GM18907 (cell line): ENCODE measurements at regions not wholly inside any gene's neighbourhood (a gene's known extent, or its start where the extent isn't known, plus 50 kb on each side); places are given as distances from the start of the nearest gene placed in this dataset.
"Not testable (repeated sequence)": the region's sequence is repeated elsewhere in the genome, so short reads cannot be mapped to it uniquely, and the experiment has no call there.

Experiments
- ATAC-seq: cut with Tn5 transposase; IDR thresholded peaks from one replicate; pipeline ENCODE4 v1.9.1; 2021; ENCODE audit warnings: mild to moderate bottlenecking, moderate library complexity; ENCODE audit not compliant: unreplicated experiment

DNA sequence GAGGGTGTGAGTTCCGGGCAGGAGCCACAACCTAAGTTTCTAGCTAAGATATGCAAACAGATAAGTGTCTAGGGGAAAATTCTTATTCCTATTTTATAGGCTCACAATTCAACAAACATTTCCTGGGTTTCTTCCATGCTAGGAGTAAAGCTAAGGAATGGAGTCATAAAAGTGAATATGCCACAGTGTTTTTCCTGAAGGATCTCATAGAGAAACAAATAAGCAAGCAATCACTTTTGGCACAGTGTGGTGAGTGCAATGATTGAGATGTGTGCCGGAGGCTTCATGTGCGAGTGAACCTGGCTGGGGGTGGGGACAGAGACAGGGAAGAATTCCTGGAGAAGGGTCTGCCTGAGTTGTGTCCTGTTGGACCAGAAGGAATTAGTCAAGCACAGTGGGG, 147.4 kb downstream of the TENT5C start:
- ATAC-seq = no peak

DNA sequence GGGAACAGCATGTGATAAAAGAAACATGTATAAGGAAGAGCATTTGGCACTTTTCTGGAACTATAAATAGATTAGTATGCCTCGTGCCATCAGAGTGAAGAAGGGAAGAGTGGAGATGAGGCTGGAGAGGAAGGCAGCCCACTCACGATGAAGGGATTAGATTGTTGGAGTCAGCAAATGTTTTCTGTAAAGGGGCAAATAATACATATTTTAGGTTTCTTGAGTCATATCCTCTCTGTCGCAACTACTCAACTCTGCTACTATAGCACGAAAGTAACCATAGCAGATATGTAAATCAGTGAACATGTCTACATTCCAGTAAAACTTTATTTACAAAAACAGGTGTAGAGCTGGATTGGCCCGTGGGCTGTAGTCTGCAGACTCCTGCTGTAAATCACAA, 147.8 kb downstream of the TENT5C start:
- no peak for ATAC-seq

DNA sequence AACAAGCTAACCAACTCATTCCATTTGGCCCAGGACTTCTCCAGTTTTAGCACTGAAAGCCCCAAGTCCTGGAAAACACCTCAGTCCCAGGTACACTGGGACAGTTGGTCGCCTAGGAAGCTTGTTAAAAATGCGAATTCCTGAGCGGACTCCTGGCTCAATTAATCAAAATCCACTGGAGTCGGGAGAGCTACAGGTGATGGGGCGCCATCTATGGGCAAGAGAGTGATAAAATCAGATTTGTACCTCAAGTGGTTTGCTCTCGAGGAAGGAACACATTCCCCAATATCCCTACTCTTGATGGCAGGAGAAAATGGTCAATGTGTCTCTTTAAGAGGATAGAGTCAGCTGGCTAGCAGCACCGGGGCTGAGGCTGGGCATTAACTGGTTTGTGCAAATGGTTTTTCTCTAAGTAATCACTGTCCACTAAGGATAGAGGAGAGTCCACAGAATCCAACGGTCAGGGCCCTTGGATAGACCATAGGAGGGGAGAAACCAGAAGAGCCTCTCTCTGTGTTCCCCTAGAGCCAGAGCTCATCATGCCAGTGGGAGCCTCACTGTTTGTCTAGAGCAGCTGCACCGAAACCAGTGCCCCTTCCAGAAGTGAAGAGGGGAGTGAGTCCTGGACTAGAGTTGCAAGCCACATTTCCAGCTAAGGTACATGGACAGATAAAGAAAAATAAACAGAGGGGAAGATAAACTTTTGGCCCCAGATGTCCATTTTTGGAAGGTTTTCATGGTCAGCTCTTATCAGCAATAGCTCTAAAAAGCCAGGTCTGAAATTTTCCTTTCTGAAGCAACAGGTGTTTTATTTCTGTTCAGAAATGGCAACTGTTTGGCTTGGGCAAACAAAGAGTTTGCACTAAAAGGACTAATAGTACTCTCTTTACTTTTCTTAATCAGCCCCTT, 148.5 kb downstream of the TENT5C start:
- no peak for ATAC-seq

DNA sequence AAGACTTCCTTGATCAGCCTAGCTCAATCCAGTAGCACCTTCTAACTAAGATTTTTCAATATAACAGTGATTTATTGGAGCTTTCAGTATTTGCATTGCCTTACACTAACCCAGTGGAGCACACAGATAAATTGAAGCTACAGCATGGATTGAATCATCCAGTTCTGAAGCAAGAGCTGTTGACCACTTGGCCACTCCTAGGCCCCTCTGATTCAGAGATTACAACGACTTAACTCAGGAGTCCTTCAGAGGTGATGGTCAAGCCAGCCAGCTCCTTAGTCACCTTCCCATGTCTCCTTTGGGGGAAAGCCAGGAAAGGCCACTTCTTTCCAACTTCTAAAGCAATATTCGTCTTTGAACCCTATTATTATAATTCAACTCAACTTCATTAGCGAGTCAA, 151.8 kb downstream of the TENT5C start:
- no peak for ATAC-seq

DNA sequence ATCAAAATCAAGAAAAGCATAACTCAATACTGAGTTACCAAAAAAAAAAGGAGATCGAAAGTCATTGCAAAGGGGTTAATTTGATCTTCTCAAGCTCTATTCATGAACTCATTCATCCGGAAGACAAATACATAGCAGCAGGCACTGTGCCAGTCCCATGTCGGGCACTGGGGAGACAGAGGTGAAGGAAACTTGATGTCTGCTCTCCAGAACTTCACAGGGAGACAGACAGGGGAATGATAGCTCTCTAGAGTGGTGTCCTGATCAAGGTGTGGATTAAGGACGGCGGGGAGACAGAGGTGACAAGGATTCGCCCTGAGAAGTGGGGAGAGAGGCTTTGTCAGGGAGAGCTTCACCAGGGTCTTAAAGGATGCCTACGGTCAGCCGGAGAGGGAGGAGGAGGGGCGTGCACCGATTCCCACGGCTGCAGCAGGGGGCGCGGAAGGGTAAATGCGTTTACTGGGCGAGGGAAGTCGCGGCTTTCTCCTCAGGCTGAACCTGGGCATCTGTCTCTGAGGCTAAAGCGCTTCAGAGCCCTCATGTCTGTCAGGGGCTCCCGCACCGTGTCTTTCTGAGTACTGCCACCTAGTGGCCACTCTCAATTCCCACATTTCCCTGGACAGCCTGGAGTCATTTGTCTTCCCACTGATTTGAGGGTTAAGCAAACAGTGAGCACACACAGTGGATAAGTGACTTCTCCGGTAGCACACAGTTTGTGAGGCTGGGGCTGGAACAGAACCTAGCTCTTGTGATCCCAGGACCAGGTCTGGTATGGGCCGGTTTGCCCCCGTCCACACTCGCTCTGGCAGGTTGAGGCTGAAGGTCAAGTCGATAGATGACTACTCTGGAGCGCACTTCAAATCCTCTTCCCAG, 152.8 kb downstream of the TENT5C start:
- ATAC-seq = peak; percentile 86

DNA sequence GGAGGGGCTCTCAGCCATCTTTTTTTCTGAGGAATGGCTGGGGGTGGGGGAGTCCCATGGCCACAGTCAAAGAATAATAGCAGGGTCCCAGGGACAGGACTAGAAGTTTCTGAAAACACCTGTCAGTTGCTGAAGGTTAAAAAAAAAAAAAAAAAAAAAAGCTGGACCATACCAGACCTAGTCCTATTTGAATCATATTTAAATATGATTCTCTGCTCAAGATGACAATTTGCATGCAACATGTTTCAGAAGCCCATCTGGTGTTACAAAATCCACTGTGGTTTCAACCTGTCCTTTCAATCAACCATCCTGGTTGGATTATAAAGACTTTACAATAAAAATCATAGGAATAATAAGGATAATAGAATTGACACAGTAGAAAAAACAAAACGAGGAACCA, 153.7 kb downstream of the TENT5C start:
- no peak for ATAC-seq

DNA sequence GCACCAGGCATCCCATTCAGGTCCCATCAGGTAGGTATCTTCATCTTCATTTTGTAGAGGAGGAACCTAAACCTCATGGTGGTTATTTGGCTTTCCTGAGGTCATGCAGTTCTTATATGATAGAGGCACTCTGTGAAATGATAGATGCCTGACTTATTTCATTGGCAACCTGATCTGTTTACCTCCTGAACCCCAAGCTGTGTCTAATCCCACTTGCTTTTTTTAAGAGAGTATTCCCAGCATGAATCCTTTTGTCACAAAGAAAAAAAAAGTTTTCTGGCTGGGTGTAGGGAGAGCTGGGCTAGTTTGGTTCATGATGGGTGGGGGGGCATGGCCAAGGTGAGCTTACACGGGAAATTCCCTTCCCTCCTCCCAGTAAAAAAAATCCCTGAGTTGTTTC, 154.2 kb downstream of the TENT5C start:
- ATAC-seq = no peak

DNA sequence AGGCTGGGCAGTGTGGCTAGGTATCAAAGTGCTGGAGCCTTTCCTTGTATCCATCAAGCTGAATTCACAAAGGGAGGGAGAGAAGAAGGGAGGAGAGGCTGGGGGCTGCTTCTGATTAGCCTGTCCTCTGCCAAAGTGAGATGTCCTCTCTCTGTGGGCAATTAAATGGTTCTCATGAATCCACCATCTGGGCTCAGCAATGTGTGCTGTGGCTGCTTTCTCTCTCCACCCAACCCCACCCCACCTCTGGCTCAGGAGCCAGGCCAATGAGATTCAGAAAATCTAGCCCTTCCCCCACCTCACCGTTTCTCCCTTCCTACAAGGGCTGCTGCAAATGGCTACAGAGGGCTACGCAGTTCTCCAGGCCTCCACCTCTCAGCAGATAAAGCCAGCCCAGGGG, 154.6 kb downstream of the TENT5C start:
- no peak for ATAC-seq

DNA sequence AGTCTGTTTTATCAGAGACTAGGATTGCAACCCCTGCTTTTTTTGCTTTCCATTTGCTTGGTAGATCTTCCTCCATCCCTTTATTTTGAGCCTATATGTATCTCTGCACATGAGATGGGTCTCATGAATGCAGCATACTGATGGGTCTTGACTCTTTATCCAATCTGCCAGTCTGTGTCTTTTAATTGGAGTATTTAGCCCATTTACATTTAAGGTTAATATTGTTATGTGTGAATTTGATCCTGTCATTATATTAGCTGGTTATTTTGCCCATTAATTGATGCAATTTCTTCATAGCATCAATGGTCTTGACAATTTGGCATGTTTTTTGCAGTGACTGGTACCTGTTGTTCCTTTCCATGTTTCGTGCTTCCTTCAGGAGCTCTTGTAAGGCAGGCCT, 161.7 kb downstream of the GDAP2 start:
- not testable (repeated sequence) for ATAC-seq

DNA sequence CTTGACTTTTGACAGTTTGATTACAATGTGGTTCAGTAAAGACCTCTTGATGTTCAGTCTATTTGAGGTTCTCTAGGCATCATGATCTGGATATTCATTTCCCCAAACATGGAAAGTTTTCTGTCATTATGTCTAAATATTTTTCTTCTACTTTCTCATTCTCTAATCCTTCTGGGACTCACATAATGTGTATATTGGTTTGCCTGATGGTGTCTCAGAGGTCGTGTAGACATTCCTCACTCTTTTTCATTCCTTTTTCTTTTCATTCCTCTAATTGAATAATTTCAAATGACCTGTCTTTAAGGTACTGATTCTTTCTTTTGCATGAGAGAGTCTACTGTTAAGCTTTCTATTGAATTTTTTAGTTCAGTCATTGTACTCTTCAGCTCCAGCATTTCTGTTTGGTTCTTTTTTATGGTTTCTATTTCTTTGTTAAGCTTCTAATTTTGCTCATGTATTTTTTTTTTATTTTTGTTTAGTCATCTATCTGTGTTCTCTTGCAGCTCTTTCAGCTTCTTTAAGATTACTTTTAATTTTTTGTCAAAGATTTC, 158.4 kb downstream of the GDAP2 start:
- no peak for ATAC-seq

DNA sequence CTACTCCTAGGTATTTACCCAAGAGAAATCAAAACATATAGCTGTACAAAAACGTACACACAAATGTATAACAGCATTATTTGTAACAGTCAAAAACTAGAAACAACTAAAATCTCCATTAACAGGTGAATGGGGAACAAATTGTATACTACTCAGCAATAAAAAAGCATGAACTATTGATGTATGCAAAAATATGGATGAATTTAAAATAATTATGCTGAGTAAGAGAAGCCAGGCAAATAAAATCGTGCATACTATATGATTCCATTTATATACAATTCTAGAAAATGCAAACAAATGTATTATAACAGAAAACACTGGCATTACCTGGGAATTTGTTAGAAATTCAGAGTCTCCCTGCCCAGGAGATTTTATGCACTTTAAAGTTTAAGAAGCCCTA, 150.1 kb downstream of the GDAP2 start:
- ATAC-seq = no peak

DNA sequence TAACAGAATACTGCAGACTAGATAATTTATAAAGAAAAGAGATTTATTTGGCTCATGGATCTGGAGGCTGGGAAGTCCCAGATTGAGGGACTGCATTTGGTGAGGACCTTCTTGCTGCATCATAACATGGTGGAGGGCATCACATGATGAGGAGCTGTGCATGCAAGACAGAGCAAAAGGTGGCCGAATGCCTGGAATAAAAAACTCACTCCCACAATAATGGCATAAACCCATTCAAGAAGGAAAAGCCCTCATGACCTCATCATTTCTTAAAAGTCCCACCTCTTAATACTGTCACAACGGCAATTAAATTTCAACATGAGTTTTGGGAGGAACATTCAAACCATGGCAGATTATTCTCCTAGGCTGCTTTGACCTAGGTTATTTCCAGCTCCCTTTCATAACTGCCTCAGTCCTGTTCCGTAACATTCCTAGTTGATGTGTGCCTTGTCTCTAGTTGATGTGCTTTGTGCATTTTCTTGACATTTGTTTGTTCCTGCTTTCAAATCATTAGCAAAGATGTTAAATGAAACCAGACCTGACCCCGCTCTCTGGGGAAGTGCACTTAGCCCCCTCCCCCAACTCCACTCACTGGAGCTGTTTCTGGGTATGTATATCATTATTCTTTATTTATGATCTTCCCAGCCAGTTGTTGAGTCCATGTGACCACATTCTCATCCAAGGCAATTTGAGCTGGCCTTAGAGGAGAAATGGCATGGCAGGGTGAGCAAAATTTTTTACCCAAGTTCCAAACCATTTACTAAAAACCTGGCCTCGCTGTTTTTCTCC, 148.5 kb downstream of the GDAP2 start:
- no peak for ATAC-seq

DNA sequence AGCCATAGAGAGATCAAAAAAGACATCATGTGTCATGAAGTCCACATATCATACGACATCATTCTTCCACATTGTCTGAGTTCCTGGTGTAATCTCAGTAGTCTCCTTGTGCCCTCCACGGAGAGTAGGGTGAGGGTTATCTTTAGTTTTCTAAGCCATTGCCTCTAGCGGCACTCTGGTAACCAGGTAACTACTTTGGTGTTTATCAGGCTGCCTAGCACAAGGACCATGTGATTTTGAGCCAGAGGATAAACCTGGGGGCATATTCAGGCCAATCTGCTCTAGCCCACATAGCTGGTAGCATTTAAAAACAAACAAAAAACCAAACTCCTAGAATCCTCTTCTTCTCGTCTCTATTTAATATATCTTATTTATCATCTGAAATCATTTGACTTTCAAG, 147.4 kb downstream of the GDAP2 start:
- no peak for ATAC-seq

DNA sequence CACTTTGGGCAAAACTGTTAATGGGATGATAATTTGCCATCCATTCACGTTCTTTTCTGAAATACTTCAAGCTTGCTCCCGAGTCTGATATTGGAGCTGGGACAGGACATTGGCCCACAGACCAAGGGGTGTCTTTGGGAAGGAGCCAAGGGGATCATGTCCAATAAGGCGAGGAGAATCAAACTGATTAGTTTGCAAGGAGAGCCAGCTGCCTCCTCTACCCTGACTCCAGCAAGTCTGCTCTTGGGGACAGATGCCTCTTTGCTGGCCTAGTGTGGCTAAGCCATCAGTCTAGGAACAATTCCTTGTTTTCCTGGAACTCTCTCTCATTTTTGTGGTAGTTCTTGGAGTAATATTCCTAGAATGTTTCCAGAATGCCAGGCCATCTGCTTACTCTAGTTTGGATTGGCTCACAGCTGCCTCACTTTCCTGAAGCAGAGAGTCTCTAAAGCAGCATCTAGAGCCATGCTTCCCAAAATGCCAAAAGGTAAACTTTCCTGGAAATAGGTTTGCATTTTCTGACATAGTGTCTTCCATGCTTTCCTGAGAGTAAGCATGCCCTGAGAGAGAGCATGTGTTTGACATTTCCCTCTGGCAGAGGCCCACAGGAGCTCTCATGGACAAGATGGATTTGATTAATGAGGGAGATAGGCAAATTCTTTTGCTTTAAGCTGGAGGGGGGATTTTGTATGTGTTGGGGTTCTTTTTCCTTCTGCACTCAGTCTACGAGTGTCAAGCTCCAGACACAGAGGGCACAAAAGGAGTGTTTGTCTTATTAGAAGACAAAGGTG, 145.6 kb downstream of the GDAP2 start:
- ATAC-seq = no peak

DNA sequence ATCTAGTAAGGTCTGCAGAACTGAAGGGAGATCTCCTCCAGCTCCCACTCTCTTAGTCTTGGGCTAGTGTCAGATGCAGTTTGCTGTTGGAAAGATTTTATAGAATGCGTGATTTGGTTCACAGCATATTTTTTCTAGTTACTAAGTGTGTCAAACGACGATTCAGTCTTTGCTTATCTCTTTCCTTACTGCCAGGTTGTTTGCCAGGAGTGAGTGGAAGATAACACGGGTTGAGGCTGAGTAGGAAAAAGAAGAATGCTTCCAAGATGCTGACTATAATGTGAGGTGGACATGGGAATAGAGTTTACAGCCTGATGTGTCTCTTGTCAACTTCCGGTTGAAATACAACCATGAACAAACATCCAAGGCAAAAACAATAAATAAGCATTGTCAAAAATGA, 141.4 kb downstream of the GDAP2 start:
- no peak for ATAC-seq

DNA sequence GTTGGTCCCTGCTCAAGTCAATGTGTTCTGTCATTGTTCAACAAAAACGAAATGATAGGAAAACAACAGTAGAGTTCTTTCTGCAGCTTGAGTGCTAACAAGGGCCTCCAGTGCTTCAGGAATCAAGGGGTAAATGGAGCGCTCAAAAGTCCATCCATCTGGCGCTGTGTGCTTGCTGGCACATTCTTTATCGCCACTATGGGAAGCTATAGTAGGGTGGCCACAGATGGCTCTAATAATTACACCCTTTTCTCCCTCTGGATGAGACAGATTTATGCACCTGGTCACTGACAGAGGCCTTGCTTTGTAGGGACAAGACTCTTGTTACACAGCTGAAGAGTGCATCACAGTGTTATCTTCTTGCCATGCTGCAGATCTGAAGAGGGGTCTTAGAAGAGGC, 136.0 kb downstream of the GDAP2 start:
- no peak for ATAC-seq

DNA sequence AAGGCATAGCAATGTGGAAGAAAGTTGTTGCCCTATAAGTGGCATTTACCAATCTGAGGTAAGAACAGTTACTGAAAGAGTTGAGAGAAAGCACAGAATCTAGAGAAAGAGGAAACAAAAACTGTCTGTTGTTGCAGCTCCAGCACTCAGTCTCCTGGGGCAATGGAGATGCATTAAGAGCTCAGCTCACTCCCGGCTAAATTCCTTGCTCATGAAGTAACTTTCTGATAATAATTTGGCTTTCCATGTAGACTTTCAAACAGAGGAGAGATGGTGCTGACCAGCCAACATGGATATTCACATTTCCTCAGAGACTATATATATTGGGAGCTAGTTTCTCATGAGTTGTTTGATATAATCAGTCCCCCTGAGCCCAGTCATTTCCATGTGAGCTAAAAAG, 135.3 kb downstream of the GDAP2 start:
- ATAC-seq = no peak

DNA sequence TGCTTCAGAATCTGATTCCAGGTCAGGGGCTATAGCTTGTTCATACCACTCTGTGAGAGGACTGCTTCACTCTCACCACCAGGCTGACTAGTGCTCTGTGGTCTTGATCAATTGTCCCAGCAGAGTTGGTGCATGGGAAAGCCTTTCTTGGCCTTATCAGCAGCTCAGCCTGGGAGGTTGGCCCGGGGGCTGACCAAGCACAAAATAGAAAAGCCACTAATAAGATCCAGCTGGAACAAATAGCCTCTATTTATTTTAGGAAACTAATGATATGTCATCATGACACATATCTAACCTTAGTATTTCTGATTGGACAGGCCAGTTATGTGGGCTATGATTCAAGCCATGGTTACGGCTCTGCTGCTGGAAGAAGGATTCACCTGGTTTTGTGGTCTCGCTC, 134.2 kb downstream of the GDAP2 start:
- no peak for ATAC-seq

DNA sequence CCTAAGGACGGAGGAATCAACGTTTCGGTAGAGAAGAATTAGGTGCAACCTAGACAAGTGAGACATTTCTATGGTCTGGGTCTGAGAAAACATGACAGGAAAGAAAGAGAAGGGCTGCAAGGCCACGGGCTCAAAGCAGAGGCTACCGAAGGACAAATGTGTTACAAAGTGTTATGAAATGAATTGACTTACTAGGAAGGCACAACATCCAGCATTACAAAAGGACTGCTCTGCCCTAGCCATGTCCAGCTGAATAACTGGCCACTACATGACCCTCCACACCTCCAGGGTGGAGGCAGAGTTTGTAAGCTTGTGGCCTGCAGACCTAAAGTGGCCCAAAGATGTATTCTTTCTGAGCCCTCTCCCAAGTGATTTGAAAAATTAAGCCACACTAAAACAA, 133.6 kb downstream of the GDAP2 start:
- ATAC-seq = no peak

DNA sequence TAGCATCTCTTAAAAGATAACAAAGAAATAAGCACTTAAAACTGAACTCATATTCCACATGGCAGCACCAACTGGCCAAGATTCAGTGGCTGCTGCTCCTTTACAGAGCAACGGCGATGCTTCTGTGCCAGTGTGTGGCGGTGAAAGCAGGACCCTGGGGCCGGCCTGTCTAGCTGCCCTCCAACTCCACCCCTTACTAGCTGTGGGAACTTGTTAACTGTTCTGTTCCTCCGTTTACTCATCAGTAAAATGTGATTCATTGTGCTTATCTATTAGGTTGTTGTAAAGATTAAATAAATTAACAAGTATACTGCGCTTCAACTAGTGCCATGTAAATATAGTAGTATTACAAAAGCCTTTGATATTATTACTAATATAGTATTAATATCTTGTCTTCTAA, 133.2 kb downstream of the GDAP2 start:
- no peak for ATAC-seq
